Endothelial cell of umbilical vein (primary cell): ENCODE measurements at regions not wholly inside any gene's neighbourhood (a gene's known extent, or its start where the extent isn't known, plus 50 kb on each side); places are given as distances from the start of the nearest gene placed in this dataset.

Experiments
- CTCF ChIP-seq, 2 donors: IDR thresholded peaks; 1 replicate in 1 of 2; 2 replicates in 1 of 2; pipeline ENCODE4 v1.5.1; 2011; ENCODE audit warnings: low read length in 2 of 2, mild to moderate bottlenecking in 2 of 2, moderate library complexity in 2 of 2, control low read depth in 1 of 2, inconsistent platforms in 1 of 2, low read depth in 1 of 2; ENCODE audit not compliant: insufficient read depth in 1 of 2; ENCODE audit errors: extremely low read depth in 1 of 2
- EZH2 ChIP-seq: IDR thresholded peaks from 2 replicates; pipeline ENCODE4 v1.6.1; 2012; ENCODE audit warnings: borderline replicate concordance, low read depth, mild to moderate bottlenecking, moderate library complexity, low read length, inconsistent platforms; ENCODE audit not compliant: severe bottlenecking
- POLR2A ChIP-seq: IDR thresholded peaks from 2 replicates; pipeline ENCODE4 v1.6.1; 2012; ENCODE audit warnings: low read depth, mild to moderate bottlenecking, control low read depth, low read length
- POLR2AphosphoS5 ChIP-seq: IDR thresholded peaks from 2 replicates; pipeline ENCODE4 v1.6.1; 2012; ENCODE audit warnings: low read depth, mild to moderate bottlenecking, control low read depth, low read length, moderate library complexity; ENCODE audit not compliant: insufficient read depth

- TF ChIP-seq POLR2AphosphoS5 (no peak), EZH2 (no peak), CTCF (IDR thresholded peaks at IDR 0.05; ENCODE audit: extremely low read depth in 1 of 2, insufficient read depth in 1 of 2, low read depth in 1 of 2, low read length in 2 of 2) (no peak), POLR2A (no peak)
These were observed 137.3 kb upstream of the CHST15 start for GRCh38 chr10:124230635-124231167.
